GM21447 (cell line): ENCODE measurements at regions not wholly inside any gene's neighbourhood (a gene's known extent, or its start where the extent isn't known, plus 50 kb on each side); places are given as distances from the start of the nearest gene placed in this dataset.
"Not testable (repeated sequence)": the region's sequence is repeated elsewhere in the genome, so short reads cannot be mapped to it uniquely, and the experiment has no call there.

Experiments used
- ATAC-seq: cut with Tn5 transposase; IDR thresholded peaks from one replicate; pipeline ENCODE4 v1.9.1; 2021; ENCODE audit not compliant: unreplicated experiment

GRCh38 chr3:137295336-137295735 lies 337.6 kb downstream of the IL20RB start:
- ATAC-seq = no peak

- ATAC-seq = no peak
These were observed 338.3 kb downstream of the IL20RB start for GRCh38 chr3:137296116-137296515.

- no peak for ATAC-seq
These were observed 340.0 kb downstream of the IL20RB start for GRCh38 chr3:137297770-137298169.

- ATAC-seq = no peak
These were observed 342.9 kb downstream of the IL20RB start for GRCh38 chr3:137300703-137301102.

- ATAC-seq = no peak
These were observed 346.7 kb downstream of the IL20RB start for GRCh38 chr3:137304313-137305056.

GRCh38 chr3:137324114-137324513 lies 366.3 kb downstream of the IL20RB start:
- ATAC-seq = no peak

GRCh38 chr3:137325170-137325569 lies 367.4 kb downstream of the IL20RB start:
- no peak for ATAC-seq

GRCh38 chr3:137325934-137326333 lies 368.2 kb downstream of the IL20RB start:
- ATAC-seq = no peak

- no peak for ATAC-seq
These were observed 371.8 kb downstream of the IL20RB start for GRCh38 chr3:137329594-137329993.

- no peak for ATAC-seq
These were observed 372.5 kb downstream of the IL20RB start for GRCh38 chr3:137330246-137330645.

- ATAC-seq = no peak
These were observed 374.5 kb downstream of the IL20RB start for GRCh38 chr3:137332297-137332696.

- ATAC-seq = no peak
These were observed 377.7 kb downstream of the IL20RB start for GRCh38 chr3:137335478-137335877.

GRCh38 chr3:137338400-137338799 lies 380.6 kb downstream of the IL20RB start:
- not testable (repeated sequence) for ATAC-seq

- ATAC-seq = no peak
These were observed 385.5 kb downstream of the IL20RB start for GRCh38 chr3:137343283-137343682.

- no peak for ATAC-seq
These were observed 389.3 kb downstream of the IL20RB start for GRCh38 chr3:137347132-137347531.

GRCh38 chr3:137347817-137348368 lies 390.1 kb downstream of the IL20RB start:
- no peak for ATAC-seq

GRCh38 chr3:137348936-137349335 lies 391.2 kb downstream of the IL20RB start:
- ATAC-seq = no peak

- no peak for ATAC-seq
These were observed 392.0 kb downstream of the IL20RB start for GRCh38 chr3:137349557-137350348.

- no peak for ATAC-seq
These were observed 402.9 kb downstream of the IL20RB start for GRCh38 chr3:137360531-137361201.

GRCh38 chr3:137382005-137382594 lies 382.0 kb upstream of the SOX14 start:
- no peak for ATAC-seq

GRCh38 chr3:137385922-137386321 lies 378.2 kb upstream of the SOX14 start:
- ATAC-seq = no peak
